Activated naive CD8-positive, alpha-beta T cell treated with anti-CD3 and anti-CD28 coated beads for 36 hours (primary cell): ENCODE measurements at regions not wholly inside any gene's neighbourhood (a gene's known extent, or its start where the extent isn't known, plus 50 kb on each side); places are given as distances from the start of the nearest gene placed in this dataset.

ENCODE experiments used
- DNase-seq: peaks from one replicate; pipeline ENCODE4 v3.0.0; 2021
- H3K27ac Mint-ChIP-seq: one replicate; pipeline ENCODE4 v1.8.0; 2022; ENCODE audit warnings: mild to moderate bottlenecking, moderate library complexity, mixed read lengths
- H3K27me3 Mint-ChIP-seq: one replicate; pipeline ENCODE4 v1.8.0; 2022; ENCODE audit warnings: mild to moderate bottlenecking, mixed read lengths
- H3K36me3 Mint-ChIP-seq: one replicate; pipeline ENCODE4 v1.8.0; 2021; ENCODE audit warnings: mild to moderate bottlenecking, mixed read lengths
- H3K4me1 Mint-ChIP-seq: one replicate; pipeline ENCODE4 v1.8.0; 2021; ENCODE audit warnings: mixed read lengths
- H3K4me3 Mint-ChIP-seq: one replicate; pipeline ENCODE4 v1.8.0; 2022; ENCODE audit warnings: mild to moderate bottlenecking, moderate library complexity, mixed read lengths
- H3K9me3 Mint-ChIP-seq: one replicate; pipeline ENCODE4 v1.8.0; 2022; ENCODE audit warnings: mixed read lengths

- no peaks in the 10 kb centered on the region for H3K9me3 Mint-ChIP-seq
- no peaks in the 10 kb centered on the region for H3K27me3 Mint-ChIP-seq
- no peak overlapping the region for H3K27ac Mint-ChIP-seq
- no peak overlapping the region for H3K4me3 Mint-ChIP-seq
- peak; percentile 63 for DNase-seq
- H3K36me3 Mint-ChIP-seq = no peaks in the 10 kb centered on the region
- peaks cover 5% of the 10 kb centered on the region for H3K4me1 Mint-ChIP-seq
Measured at GRCh38 chr21:31580866-31581276, 78.6 kb upstream of the SOD1 start.

- Mint-ChIP-seq H3K4me3 (no peak overlapping the region), H3K27ac (no peak overlapping the region), H3K4me1 (peaks cover 5% of the 10 kb centered on the region), H3K9me3 (peaks cover 5% of the 10 kb centered on the region), H3K27me3 (no peaks in the 10 kb centered on the region), H3K36me3 (no peaks in the 10 kb centered on the region)
- no peak for DNase-seq
Measured at GRCh38 chr21:31577271-31577670, 82.2 kb upstream of the SOD1 start.

GRCh38 chr21:31576428-31576827 lies 83.1 kb upstream of the SOD1 start:
- Mint-ChIP-seq H3K4me3 (no peak overlapping the region), H3K9me3 (peaks cover 5% of the 10 kb centered on the region), H3K4me1 (peaks cover 5% of the 10 kb centered on the region), H3K36me3 (no peaks in the 10 kb centered on the region), H3K27ac (no peak overlapping the region), H3K27me3 (no peaks in the 10 kb centered on the region)
- DNase-seq = no peak

GRCh38 chr21:31573217-31573616 lies 86.3 kb upstream of the SOD1 start:
- Mint-ChIP-seq H3K4me1 (peaks cover 2% of the 10 kb centered on the region), H3K36me3 (no peaks in the 10 kb centered on the region), H3K27me3 (no peaks in the 10 kb centered on the region), H3K9me3 (peaks cover 5% of the 10 kb centered on the region), H3K27ac (no peak overlapping the region), H3K4me3 (no peak overlapping the region)
- no peak for DNase-seq

GRCh38 chr21:31571879-31572278 lies 87.6 kb upstream of the SOD1 start:
- Mint-ChIP-seq H3K9me3 (peaks cover 5% of the 10 kb centered on the region), H3K27ac (no peak overlapping the region), H3K4me1 (no peaks in the 10 kb centered on the region), H3K27me3 (no peaks in the 10 kb centered on the region), H3K4me3 (no peak overlapping the region), H3K36me3 (no peaks in the 10 kb centered on the region)
- no peak for DNase-seq

- no peak for DNase-seq
- no peak overlapping the region for H3K27ac Mint-ChIP-seq
- no peak overlapping the region for H3K4me3 Mint-ChIP-seq
- H3K36me3 Mint-ChIP-seq = no peaks in the 10 kb centered on the region
- H3K4me1 Mint-ChIP-seq = no peaks in the 10 kb centered on the region
- H3K9me3 Mint-ChIP-seq = peaks cover 5% of the 10 kb centered on the region
- no peaks in the 10 kb centered on the region for H3K27me3 Mint-ChIP-seq
Measured at GRCh38 chr21:31570824-31571566, 88.5 kb upstream of the SOD1 start.

GRCh38 chr21:31566611-31567010 lies 92.9 kb upstream of the SOD1 start:
- Mint-ChIP-seq H3K4me3 (no peak overlapping the region), H3K36me3 (no peaks in the 10 kb centered on the region), H3K9me3 (no peaks in the 10 kb centered on the region), H3K27me3 (no peaks in the 10 kb centered on the region), H3K27ac (no peak overlapping the region), H3K4me1 (no peaks in the 10 kb centered on the region)
- no peak for DNase-seq

- Mint-ChIP-seq H3K4me3 (no peak overlapping the region), H3K4me1 (no peaks in the 10 kb centered on the region), H3K27me3 (no peaks in the 10 kb centered on the region), H3K36me3 (no peaks in the 10 kb centered on the region), H3K27ac (no peak overlapping the region), H3K9me3 (no peaks in the 10 kb centered on the region)
- DNase-seq = no peak
Measured at GRCh38 chr21:31566064-31566463, 93.4 kb upstream of the SOD1 start.

GRCh38 chr21:31564439-31564838 lies 95.1 kb upstream of the SOD1 start:
- no peak overlapping the region for H3K27ac Mint-ChIP-seq
- no peaks in the 10 kb centered on the region for H3K27me3 Mint-ChIP-seq
- DNase-seq = no peak
- no peaks in the 10 kb centered on the region for H3K9me3 Mint-ChIP-seq
- H3K36me3 Mint-ChIP-seq = peaks cover 6% of the 10 kb centered on the region
- peaks cover 9% of the 10 kb centered on the region for H3K4me1 Mint-ChIP-seq
- H3K4me3 Mint-ChIP-seq = no peak overlapping the region

- no peak for DNase-seq
- no peaks in the 10 kb centered on the region for H3K9me3 Mint-ChIP-seq
- H3K27me3 Mint-ChIP-seq = peaks cover 22% of the 10 kb centered on the region
- H3K27ac Mint-ChIP-seq = peak overlapping the region; percentile 83
- peaks cover 23% of the 10 kb centered on the region for H3K4me1 Mint-ChIP-seq
- peaks cover 9% of the 10 kb centered on the region for H3K36me3 Mint-ChIP-seq
- H3K4me3 Mint-ChIP-seq = peak overlapping the region; percentile 82
Measured at GRCh38 chr21:31560479-31560878, 99.0 kb upstream of the SOD1 start.

- Mint-ChIP-seq H3K36me3 (peaks cover 9% of the 10 kb centered on the region), H3K9me3 (no peaks in the 10 kb centered on the region), H3K27ac (peak overlapping the region; percentile 83), H3K4me3 (peak overlapping the region; percentile 82), H3K4me1 (peaks cover 32% of the 10 kb centered on the region), H3K27me3 (peaks cover 26% of the 10 kb centered on the region)
- peak; percentile 96 for DNase-seq
Measured at GRCh38 chr21:31559368-31560119, 99.9 kb upstream of the SOD1 start.

- H3K27ac Mint-ChIP-seq = no peak overlapping the region
- peak; percentile 96 for DNase-seq
- peaks cover 38% of the 10 kb centered on the region for H3K4me1 Mint-ChIP-seq
- peaks cover 26% of the 10 kb centered on the region for H3K27me3 Mint-ChIP-seq
- peaks cover 9% of the 10 kb centered on the region for H3K36me3 Mint-ChIP-seq
- no peaks in the 10 kb centered on the region for H3K9me3 Mint-ChIP-seq
- peak overlapping the region; percentile 82 for H3K4me3 Mint-ChIP-seq
Measured at GRCh38 chr21:31558962-31559367, 100.5 kb upstream of the SOD1 start.

GRCh38 chr21:31558189-31558961 lies 101.1 kb upstream of the SOD1 start:
- no peaks in the 10 kb centered on the region for H3K9me3 Mint-ChIP-seq
- H3K4me3 Mint-ChIP-seq = peak overlapping the region; percentile 78
- DNase-seq = peak; percentile 17
- H3K27ac Mint-ChIP-seq = no peak overlapping the region
- H3K27me3 Mint-ChIP-seq = peaks cover 26% of the 10 kb centered on the region
- peaks cover 44% of the 10 kb centered on the region for H3K4me1 Mint-ChIP-seq
- H3K36me3 Mint-ChIP-seq = peaks cover 9% of the 10 kb centered on the region

- Mint-ChIP-seq H3K36me3 (peaks cover 9% of the 10 kb centered on the region), H3K4me3 (peak overlapping the region; percentile 68), H3K27me3 (peaks cover 31% of the 10 kb centered on the region), H3K27ac (no peak overlapping the region), H3K4me1 (peaks cover 51% of the 10 kb centered on the region), H3K9me3 (no peaks in the 10 kb centered on the region)
- peak; percentile 23 for DNase-seq
Measured at GRCh38 chr21:31557421-31558188, 101.9 kb upstream of the SOD1 start.
